GM04504 (cell line): ENCODE measurements at regions not wholly inside any gene's neighbourhood (a gene's known extent, or its start where the extent isn't known, plus 50 kb on each side); places are given as distances from the start of the nearest gene placed in this dataset.

Experiments used
- DNase-seq: peaks from one replicate; pipeline ENCODE4 v3.0.0-alpha.2; 2012; ENCODE audit warnings: low read depth

DNA sequence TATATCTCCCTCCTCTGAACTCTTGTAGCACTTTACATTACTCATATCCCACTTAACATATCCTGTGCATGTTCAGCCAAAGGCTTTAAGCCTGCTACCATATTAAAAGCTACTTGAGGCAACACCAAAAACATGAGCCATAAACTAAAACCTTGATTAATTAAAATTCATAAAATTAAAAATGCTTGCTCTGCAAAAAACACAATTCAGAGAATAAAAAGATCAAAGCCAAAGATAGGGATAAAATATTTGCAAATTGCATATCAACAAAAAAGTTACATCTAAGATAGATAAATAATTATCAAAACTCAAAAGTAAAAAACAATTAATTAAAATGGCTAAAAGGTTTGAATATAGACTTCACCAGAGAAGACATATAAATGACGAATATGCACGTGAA is 495.4 kb upstream of the PIK3C3 start:
- DNase-seq = no peak

DNA sequence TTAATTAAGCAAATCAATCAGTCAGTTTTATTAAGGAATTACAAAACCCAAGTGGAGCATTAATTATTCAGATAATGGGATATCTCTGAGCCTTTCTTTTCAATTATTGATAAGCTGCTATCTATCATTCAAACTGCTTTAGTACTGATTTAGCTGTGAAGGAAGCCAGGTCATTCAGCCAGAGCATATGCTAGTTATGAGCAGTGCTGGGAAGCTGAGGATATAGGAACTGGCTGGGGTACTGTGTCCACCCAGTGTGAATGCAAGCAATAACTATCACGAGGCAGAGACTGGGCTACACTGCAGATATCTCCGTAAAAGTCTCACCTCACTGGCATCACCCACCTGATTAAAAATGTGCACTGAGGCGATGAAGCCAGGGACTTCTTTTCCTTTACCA is 496.7 kb upstream of the PIK3C3 start:
- no peak for DNase-seq

DNA sequence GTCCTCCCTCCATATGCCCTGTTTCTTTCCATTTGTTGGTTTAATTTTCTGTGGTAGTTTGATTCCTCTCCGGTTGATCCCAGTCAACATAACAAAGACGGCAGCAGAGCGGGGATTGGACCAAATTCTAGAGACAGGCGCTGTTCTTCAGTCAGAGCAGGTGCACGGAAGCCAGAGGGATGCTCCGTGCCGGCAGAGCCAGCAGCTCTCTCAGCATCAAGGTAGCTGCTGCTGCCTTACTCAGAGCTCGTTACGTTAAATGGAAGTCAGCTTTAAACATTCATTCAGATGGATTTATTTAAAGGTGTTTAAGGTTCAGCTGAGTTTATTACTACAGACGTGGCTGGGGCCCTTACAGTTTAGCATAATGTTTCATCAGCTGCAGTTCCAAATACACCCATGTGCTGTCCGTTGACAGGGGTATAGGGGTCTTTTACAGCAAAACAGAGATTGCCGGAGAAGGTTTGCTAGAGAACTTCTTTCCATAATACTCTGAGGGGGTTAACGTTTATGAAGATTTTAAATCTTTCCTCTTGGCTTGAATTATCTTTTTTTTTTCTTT is 497.2 kb upstream of the PIK3C3 start:
- DNase-seq = no peak

DNA sequence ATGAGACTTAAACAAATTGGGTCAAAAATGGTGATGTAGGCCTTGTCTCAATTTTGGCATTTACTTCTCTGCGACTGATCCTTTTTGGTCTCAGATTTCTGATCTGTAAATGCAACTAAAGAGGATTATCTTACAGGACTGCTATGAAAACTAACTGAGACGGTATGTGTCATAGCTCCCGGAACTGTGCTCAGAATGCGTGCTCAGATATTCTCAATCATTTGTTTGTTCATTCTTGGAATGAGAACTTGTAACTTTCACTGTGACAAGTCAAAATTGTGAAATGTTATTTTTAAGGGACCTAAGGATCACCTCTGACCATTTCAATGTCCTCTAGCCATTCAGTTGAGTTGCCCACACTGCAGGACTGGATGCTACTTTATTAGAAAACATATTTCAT is 498.2 kb upstream of the PIK3C3 start:
- no peak for DNase-seq

DNA sequence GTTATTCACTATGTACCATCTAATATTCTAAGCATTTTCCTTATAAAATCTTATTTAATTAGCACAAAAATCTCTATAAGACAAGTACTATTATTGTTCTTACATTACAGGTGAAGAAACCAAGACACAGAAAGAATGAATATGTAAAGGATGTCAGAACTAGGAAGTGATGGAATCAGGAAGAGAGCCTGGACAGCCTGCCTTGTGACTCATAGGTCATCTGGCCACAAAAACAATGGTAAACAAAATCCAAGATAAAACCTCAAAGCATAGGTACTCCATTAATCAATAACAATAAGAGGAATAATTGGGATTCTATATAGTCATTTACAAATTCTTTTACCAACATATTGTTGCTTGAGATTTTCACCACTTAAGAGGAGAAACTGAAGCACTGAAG is 505.4 kb upstream of the PIK3C3 start:
- DNase-seq = no peak

DNA sequence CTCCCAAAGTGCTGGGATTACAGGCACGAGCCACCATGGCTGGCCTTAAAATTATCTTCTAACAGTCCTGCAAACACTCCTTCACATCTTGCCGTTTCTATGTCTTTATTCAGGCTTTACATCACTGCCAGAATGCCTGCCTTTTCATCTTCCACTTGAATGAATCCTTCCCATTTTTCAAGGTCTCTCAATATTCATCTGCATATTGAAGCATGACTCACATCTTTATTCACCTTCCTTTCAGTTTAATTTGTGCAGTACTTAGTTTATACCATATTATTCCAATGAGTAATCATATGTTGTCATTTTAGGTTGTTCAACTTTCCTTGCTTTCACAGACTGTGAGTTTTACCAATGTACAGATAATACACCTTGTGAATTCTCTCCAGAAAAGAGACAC is 510.1 kb upstream of the PIK3C3 start:
- no peak for DNase-seq

DNA sequence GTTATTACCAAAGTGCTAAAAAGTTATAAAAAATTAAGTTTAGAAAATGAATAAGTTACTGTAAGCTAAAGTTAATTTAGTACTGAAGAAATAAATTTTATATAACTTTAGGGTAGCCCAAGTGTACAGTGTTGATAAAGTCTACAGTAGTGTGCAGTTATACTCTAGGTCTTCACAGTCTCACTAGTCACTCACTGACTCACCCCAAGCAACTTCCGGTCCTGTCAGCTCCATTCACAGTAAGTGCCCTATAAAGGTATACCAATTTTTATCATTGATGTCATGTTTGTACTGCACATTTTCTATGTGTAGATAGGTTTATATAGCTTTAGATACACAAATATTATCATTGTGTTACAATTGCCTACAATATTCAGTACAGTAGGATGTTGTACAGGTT is 518.3 kb upstream of the PIK3C3 start:
- DNase-seq = no peak

DNA sequence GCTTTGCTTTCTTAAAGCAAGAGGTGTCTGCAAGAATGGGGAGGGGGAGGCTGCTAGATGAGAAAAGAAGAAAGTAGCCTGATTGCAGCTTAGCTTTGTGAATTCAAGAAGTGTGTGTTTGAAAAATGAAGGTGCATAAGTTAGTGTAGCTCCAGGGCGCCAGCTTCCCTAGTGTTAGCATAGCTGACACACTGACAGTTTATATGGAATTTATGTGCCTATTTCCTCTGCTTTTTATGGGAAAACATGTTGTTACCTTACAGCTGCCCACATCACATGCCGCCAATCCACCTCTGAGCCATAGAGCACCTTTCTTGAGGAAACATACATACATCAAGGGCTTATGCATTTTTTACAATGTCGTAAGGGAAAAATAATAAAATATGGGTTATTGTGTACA is 536.4 kb upstream of the PIK3C3 start:
- DNase-seq = no peak

DNA sequence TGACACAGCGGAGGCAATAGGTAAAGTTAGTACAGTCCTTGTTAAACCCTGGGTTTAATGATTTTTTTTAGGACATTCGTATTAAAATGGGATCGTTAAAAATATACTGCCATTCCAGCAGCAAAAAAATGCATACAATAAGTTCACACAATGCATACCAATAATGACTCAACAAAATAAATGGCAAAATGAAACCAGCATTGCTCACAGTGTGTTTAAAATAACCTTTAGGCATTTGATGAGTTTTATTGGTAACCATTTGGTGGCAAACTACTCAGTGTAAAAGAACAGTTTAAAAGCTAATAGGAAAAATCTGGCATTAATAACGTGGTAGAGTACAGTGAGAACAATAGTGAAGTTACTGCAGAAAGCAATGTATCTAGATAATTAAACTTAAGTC is 539.0 kb upstream of the PIK3C3 start:
- no peak for DNase-seq

DNA sequence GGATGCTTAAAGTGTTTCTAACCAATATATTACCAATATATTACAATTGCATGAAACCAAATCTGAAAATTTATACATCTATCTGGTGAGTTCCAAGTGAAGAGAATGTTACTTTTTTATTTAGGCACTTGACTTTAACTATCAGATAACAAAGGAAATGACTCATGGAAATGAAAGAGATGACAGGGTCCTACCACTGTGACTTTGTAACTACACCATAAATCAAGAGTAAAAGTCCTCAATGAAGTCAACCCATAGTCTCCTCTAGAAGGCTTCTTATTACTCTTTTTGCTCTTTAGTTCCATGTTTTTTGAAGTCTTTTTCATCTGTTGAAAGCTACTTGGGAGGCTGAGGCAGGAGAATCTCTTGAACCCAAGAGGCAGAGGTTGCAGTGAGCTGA is 545.0 kb upstream of the PIK3C3 start:
- DNase-seq = no peak

DNA sequence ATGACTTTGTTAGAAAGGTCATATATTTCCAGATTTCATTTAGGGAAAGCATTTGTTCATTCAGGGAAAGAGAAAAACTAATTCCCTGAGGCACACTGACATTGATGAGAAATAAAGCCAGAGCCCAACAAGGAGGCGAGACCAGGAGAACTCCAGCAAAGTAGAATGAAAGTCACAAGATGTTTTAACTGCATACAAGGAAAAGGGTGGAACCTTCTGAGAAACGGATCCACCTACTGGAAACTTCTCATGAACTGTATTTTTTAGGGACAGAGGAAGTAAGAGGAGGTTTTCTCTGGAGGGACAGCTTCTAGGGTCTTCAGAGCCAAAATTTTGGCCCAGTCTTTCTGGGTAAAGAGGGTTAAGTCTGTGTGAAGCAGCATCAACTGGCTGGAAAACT is 548.2 kb upstream of the PIK3C3 start:
- no peak for DNase-seq

DNA sequence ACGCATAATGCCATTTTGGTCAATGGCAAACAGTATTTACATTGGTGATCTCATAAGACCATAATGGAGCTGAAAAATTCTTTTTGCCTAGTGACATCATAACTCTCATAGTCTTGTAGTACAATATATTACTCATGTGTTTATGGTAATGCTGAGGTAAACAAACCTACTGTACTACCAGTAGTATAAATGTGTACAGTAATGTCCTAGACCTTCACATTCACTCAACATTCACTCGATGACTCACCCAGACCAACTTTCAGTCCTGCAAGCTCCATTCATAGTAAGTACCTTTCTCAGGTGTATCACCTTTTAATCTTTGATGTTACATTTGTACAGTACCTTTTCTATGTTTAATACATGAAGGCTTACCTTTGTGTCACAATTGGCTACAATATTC is 558.2 kb upstream of the PIK3C3 start:
- no peak for DNase-seq

DNA sequence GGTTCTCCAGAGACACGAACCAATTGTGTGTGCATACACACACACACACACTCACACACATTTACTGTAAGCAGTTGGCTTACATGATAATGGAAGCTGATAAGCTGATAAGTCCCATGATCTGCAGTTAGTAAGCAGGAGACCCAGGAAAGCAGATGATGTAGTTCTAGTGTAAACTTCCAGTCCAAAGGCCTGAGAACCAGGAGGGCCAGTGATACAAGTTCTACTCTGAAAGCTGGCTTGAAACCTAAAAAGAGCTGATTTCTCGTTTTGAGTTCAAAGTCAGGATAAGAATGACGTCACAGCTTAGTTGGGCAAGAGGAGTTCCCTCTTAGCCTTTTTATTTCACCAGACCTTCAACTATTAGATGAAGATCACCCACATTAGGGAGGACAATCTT is 558.8 kb upstream of the PIK3C3 start:
- DNase-seq = no peak

DNA sequence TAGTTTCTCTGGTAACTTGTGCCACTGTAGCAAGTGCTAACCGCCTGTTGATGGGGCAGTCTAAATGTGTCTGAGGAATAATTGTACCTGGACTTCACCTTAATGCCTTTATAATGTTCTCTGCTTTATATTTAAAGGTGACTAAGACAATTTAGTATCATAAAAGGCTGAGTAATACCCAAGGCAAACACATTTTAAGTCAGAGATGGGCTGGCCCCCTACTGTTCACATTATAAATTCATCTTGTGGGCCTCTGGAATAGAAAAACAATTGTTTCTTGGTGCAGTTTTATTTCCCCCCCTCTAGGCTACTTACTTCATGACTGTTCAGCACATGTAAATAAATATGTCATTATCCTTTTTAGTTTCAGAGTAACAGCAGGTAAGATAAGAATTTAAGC is 559.3 kb upstream of the PIK3C3 start:
- no peak for DNase-seq

DNA sequence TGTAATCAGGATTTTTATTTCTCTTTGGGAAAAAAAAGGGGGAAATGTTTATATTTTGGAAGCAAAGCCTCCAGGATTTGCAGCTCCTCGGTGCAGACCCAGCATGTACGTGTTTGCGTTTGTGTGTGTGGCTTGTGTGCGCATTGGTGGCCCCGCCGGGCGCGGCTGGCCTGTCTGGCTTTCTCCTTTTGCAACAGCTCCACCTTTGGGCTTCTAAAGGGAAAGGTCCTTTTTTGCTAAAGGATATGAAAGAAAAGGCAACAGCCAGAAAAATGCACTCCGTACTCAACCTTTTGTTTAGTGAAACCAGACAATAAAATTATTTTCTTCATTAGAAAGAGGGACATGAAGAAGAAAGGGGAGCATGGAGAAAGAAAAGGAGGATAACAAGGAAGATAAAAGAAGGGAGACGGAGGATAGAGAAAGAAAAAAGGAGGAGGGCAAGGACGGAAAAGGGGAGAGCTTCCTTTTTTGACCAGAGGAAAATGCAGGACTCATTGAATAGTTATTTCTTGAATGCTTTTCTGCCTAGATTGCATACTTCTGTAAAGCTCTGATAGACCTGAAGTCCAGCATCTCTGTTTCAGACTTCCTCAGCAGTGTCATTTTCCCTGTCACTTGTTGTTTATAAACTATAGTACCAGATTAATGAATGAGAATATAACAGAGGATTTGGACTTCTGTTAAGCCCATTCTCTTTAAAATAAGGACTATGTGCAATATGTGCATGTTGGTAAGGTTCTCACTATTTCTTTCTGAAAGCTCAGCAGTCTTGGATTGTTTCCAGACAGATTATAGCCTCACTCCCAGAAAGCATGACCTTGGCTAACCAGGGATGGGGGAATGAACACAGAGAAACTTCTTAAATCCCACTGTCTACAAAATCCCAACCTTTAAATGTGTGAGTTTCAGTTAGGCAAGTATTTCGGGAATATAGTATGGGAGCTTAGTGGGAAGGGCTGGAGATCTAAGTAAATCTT is 563.1 kb upstream of the PIK3C3 start:
- peak; percentile 30 for DNase-seq

DNA sequence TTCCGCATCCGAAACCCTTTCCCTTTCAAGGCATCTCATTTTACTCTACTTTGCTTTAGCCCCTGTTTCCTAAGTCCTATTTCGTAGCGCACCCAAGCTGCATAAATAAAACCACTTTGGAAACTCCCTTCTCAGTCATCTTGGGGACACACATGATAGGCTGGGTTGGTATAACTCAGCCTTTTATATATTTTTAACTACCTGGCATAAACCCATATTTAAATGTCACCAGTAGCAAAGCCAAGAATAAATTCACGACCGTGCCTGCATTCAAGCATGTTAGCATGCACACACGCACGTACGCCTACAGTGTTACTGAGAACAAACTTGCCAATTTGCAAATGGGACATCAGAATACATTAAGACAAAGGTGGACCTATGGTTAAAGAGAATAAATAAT is 564.7 kb upstream of the PIK3C3 start:
- DNase-seq = no peak

DNA sequence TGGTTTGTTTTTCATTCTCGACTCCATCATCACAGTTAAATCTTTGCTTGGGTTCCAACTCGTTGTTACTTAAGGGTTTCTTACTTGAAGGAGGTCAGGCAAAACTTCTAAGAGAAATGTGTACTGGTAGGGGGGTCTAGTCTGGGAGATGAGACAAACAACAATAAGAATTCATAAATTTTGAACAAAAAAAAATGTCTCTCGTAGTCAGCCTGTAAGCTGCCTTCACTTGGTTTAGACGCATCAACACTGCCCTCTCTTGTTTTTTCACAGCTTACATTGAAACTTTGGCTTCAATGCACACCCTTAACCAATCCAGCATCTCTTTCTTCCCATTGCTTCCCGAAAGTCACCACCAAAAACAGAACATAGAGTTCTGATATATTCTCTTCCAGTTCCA is 576.4 kb upstream of the PIK3C3 start:
- peak; percentile 17 for DNase-seq

DNA sequence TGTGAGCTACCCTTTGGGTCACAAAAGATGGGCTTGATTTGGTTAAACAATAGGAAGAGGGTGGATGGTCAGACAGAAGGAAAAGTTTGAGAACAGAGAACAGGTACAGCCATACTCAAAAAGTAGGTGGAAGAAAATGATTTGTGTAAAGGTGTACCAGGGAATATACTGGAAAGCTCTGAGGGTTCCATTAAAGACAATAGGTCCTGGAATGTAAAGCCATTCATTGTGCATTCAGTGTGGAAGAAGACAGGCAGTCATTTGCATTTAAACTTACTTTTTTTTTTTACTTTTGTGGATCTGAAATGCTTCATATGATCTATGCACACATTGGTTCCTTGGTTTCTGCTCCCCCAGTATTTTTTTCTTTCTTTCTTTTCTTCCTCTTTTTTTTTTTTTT is 581.4 kb upstream of the PIK3C3 start:
- DNase-seq = no peak

DNA sequence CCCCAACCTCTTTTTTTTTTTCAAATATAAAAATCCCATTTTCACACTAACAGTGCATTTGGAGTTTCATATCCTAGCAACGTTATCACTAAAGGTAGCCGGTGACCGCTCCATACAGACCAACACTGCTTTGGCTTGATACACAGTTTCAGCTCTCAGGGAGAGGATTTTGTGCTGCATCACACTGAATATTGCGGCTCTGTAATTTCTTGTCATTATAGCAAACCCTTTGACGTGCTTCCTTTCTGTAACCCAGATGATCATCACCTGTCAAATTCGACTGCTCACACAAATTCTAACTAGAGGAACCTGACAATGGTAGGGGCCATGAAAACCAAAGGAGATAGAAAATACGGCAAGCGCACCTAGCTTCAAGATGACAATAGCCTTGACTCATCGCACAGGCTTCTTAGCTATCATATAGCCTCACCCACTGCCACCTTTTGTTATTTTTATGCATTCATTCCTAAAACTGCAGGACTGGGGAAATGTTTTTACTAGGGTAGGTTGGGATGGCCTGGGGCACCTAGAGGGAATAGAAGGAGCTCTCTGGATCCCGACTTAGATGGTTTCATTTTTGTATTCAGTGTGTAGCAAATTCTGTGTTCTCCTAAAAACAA is 582.9 kb upstream of the PIK3C3 start:
- no peak for DNase-seq

DNA sequence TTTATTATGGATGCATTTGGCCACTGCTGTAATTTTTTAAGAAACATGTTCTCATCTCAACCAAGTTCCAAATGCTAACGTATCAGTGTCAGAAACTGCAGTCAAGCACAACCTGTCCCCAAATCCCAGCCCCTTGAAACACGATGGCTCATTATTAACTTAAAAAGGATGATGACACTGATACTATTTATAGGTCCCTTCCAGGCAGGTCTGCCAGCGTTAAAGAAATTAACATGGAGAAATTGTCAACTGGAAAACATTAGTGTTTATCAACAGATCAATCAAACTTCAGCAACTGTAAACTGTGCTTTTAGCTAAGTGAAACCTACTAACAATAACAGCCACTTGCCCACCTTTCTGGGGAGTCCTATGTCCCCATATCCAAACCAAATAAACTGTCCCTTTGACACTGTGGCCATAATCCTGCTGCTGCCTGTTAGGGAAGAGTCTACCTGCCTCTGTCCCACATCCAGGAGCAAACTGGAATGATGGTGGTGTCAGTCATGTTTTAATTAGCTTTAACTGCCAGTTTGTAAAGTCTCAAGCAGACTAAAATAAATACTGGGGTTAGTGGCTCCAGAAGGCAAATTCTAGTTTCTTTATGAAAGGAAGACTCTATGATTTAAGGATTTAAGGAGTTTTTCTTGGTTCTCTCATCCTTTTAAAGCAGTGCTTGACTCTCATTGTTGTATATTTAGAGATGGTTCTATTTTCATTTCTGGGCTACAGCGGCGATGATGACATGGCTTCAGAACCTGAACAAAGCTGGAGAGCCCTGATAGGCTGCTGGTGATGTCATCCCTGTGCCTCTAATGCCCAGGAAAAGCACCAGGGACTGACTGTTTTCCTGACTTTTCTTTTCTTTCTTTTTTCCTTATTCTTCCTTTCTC is 583.6 kb upstream of the PIK3C3 start:
- DNase-seq = no peak

DNA sequence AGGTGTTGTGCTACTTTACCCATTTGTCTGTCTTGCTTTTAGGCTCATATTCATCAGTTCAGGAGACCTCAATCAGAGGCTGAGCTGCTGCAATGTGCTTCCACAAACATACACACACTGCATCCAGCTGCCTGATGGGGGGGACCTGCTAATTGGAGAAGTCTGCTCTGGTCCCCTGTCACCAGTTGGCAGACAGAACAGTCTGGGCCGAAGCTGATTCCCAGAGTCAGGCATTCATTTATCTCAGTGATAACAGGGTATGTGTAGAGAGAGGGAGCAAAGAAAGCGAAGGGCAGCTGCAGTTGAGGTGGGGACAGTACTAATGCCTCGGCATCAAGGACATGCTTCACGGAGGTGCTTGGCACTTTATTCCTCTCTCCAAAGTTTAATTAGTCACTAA is 584.3 kb upstream of the PIK3C3 start:
- no peak for DNase-seq

DNA sequence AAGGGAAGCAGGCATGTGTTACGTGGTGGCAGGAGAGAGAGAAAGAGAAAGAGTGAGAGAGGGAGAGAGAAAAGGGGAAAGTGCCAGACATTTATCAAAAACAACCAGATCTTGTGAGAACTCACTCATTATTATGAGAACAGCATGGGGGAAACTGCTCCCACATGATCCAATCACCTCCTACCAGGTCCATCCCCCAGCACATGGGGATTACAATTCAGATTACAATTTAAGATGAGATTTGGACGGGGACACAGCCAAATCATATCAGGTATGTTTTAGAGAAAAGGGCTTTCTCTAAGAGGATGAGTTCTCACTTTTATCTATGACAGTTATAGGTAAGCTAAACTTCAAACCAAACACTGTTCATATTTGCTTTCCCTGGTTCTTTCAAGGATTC is 597.3 kb upstream of the PIK3C3 start:
- DNase-seq = no peak
